ENCODE measurements at regions not wholly inside any gene's neighbourhood (a gene's known extent, or its start where the extent isn't known, plus 50 kb on each side); places are given as distances from the start of the nearest gene placed in this dataset.

DNA sequence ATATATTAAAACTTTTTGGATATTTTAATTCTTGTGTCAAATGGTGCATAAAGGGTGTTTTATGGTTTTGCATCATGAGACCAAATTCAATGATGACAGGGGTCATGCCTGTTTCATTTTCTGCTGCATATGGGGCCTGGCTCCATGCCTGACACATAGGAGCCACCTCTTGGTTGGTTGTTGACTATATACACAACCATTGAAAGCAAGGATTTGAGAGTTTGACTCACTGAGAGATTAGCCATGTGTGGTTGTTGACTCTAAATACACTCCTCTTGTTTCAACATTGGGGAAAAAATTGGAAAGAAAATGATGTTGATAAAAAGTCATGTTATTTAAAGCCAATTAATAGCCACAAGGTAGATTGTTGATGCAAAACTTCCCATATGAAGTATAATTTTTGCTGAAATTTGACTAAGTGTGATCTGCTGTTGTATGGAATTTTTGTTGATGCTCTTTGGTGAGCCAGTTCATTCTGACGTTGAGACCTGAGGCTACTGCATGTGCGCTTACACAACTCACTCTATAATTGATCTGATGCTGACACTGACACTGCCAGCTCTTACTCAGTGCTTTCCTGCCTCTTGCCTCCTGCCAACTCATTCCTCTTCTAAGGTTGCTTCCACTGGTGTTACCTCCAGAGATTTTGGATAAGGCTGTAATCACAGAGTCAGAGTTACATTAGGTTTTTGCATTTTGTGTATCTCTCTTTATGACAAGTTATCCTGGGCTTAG lies 446.2 kb upstream of the SLC14A2 start:
- TF ChIP-seq, protein P1, sequence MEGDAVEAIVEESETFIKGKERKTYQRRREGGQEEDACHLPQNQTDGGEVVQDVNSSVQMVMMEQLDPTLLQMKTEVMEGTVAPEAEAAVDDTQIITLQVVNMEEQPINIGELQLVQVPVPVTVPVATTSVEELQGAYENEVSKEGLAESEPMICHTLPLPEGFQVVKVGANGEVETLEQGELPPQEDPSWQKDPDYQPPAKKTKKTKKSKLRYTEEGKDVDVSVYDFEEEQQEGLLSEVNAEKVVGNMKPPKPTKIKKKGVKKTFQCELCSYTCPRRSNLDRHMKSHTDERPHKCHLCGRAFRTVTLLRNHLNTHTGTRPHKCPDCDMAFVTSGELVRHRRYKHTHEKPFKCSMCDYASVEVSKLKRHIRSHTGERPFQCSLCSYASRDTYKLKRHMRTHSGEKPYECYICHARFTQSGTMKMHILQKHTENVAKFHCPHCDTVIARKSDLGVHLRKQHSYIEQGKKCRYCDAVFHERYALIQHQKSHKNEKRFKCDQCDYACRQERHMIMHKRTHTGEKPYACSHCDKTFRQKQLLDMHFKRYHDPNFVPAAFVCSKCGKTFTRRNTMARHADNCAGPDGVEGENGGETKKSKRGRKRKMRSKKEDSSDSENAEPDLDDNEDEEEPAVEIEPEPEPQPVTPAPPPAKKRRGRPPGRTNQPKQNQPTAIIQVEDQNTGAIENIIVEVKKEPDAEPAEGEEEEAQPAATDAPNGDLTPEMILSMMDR (conservative IDR thresholded peaks at IDR 0.05), result no peak
- no peak for TF ChIP-seq ZFX (IDR thresholded peaks at IDR 0.05)
- no peak overlapping the region for H3K27ac ChIP-seq

DNA sequence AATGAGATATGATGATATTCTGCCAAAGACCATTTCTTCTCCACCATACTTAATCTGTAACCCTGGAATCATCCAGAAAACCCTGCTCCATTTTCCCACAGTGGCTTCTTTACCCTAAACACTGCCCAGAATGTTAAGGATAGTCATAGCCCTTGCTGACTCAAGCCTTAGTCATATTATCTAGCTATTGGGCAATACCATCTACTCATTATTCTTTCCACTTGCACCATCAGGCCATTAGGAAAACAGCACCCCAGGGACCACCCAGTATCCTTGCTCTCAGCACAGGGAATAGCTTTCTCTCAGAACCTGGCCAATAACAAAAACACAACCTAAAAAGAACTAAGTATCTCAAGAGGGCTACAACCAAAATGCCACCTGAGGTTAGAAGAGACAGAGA lies 445.7 kb upstream of the SLC14A2 start:
- no peak overlapping the region for H3K27ac ChIP-seq
- TF ChIP-seq ZFX (IDR thresholded peaks at IDR 0.05), result no peak
- TF ChIP-seq, protein P1 (conservative IDR thresholded peaks at IDR 0.05), result no peak

GRCh38 chr18:45171679-45172191 lies 443.5 kb upstream of the SLC14A2 start:
- no peak overlapping the region for H3K27ac ChIP-seq
- TF ChIP-seq, protein P1 (conservative IDR thresholded peaks at IDR 0.05), result no peak
- TF ChIP-seq ZFX (IDR thresholded peaks at IDR 0.05), result no peak

DNA sequence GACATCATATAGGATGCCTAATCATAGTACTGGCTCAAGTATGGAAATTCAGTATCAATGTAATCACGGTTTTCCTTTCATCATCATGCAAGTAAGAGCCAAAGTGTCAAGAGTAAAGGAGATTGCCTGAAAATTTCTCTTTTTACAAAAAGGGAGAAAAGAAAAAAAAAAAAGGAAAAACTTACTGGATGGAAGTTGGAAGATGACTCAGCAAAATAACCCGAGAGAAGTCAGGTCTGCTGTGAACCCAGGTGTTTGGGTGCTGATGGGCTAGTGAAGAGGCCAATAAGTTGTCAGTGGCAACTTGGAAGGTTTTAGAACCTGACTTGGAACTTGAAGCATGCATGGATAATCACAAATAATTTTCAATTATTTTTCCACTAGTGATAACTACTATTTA lies 441.9 kb upstream of the SLC14A2 start:
- no peak for TF ChIP-seq ZFX (IDR thresholded peaks at IDR 0.05)
- TF ChIP-seq, protein P1 (conservative IDR thresholded peaks at IDR 0.05), result no peak
- no peak overlapping the region for H3K27ac ChIP-seq

DNA sequence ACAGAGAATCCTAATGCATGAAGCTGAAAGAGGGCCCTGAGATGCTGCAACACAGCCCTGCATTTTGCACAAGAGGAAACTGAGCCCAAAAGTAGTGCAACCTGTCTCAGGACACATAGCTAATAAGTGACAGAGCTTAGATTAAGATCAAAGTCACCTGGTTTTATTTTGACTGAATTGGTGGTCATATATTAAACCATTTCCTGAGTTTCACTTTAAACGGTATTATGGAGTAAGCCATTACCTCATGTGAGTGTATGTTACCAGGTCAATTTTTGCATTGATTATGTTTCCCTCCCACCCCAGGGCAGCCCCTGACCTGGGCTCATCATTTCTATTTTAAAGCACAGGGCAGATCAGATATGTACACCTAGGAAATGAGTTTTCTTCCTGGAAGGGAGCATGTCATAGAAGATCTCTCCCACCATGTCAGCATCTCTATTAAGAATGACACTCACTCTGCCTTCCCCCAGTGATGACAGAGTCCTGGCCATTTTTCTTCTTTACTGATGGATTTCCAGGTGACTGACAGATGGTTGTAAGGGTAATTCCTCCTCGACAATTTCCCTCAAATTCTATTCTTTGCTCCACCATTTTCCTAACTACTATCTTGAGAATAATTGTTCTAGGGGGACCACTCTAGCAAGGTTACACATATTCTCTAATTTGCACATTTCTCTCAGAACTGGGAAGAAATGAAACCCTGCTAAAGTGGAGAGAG lies 441.3 kb upstream of the SLC14A2 start:
- H3K27ac ChIP-seq, result no peak overlapping the region
- TF ChIP-seq, protein P1 (conservative IDR thresholded peaks at IDR 0.05), result no peak
- TF ChIP-seq ZFX (IDR thresholded peaks at IDR 0.05), result no peak

- H3K27ac ChIP-seq, result no peak overlapping the region
- TF ChIP-seq, protein P1 (conservative IDR thresholded peaks at IDR 0.05), result no peak
- TF ChIP-seq ZFX (IDR thresholded peaks at IDR 0.05), result no peak
These were observed 440.6 kb upstream of the SLC14A2 start for GRCh38 chr18:45174629-45175136.

DNA sequence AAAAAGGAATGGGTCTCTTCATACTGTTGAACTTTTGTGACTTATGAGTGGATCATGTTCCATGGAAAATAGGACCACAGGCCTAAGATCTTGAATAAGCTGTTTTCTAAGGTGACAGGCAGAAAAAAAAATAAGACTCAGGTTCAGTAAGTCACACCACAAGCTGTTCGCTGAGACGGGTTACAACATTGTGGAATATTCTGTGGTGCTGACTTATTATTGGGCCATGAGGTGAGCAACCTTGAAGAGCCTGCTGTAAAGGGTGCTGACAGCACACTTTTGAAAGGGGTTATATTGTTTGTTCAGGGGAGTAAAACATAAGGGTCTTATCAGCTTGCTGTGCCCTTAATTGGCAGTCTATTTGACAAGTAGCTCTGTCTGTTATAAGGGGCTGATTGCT lies 439.8 kb upstream of the SLC14A2 start:
- no peak overlapping the region for H3K27ac ChIP-seq
- no peak for TF ChIP-seq ZFX (IDR thresholded peaks at IDR 0.05)
- TF ChIP-seq, protein P1 (conservative IDR thresholded peaks at IDR 0.05), result no peak

Measured in C4-2B (cell line).